Stimulated activated CD4-positive, alpha-beta T cell treated with anti-CD3 and anti-CD28 coated beads, Interleukin-1b, Interleukin-23, amount 100 ng/mL, for 4 hours (primary cell): ENCODE measurements at regions not wholly inside any gene's neighbourhood (a gene's known extent, or its start where the extent isn't known, plus 50 kb on each side); places are given as distances from the start of the nearest gene placed in this dataset.

Experiments used
- DNase-seq, 2 donors: peaks; one replicate each; pipeline ENCODE4 v3.0.0-alpha.2; 2020; ENCODE audit warnings: low read depth in 2 of 2

- no peak for DNase-seq
These were observed 450.6 kb upstream of the AUTS2 start for GRCh38 chr7:69147631-69148030.

- DNase-seq, result no peak
These were observed 448.2 kb upstream of the AUTS2 start for GRCh38 chr7:69149804-69150782.

GRCh38 chr7:69162326-69162725, 435.9 kb upstream of the AUTS2 start:
- DNase-seq, result no peak

- no peak for DNase-seq
These were observed 435.2 kb upstream of the AUTS2 start for GRCh38 chr7:69162931-69163670.

- no peak for DNase-seq
These were observed 431.2 kb upstream of the AUTS2 start for GRCh38 chr7:69166979-69167516.

GRCh38 chr7:69169386-69169785, 428.9 kb upstream of the AUTS2 start:
- no peak for DNase-seq

GRCh38 chr7:69172357-69173077, 425.8 kb upstream of the AUTS2 start:
- DNase-seq, result no peak

- no peak for DNase-seq
These were observed 424.9 kb upstream of the AUTS2 start for GRCh38 chr7:69173341-69173740.

- DNase-seq, result no peak
These were observed 424.4 kb upstream of the AUTS2 start for GRCh38 chr7:69173846-69174245.

GRCh38 chr7:69176841-69177240, 421.4 kb upstream of the AUTS2 start:
- DNase-seq, result no peak

- DNase-seq, result no peak
These were observed 420.8 kb upstream of the AUTS2 start for GRCh38 chr7:69177461-69177861.

GRCh38 chr7:69177941-69178494, 420.3 kb upstream of the AUTS2 start:
- no peak for DNase-seq

GRCh38 chr7:69180662-69181061, 417.6 kb upstream of the AUTS2 start:
- DNase-seq, result no peak

GRCh38 chr7:69182596-69183467, 415.4 kb upstream of the AUTS2 start:
- DNase-seq, result no peak

- DNase-seq, result no peak
These were observed 413.9 kb upstream of the AUTS2 start for GRCh38 chr7:69184339-69184738.

GRCh38 chr7:69185170-69185569, 413.1 kb upstream of the AUTS2 start:
- no peak for DNase-seq

GRCh38 chr7:69186974-69187373, 411.3 kb upstream of the AUTS2 start:
- DNase-seq, result no peak

GRCh38 chr7:69187824-69188333, 410.4 kb upstream of the AUTS2 start:
- no peak for DNase-seq

- no peak for DNase-seq
These were observed 408.9 kb upstream of the AUTS2 start for GRCh38 chr7:69189406-69189805.

- no peak for DNase-seq
These were observed 408.2 kb upstream of the AUTS2 start for GRCh38 chr7:69190025-69190424.
